RCC 7860 (cell line): ENCODE measurements at regions not wholly inside any gene's neighbourhood (a gene's known extent, or its start where the extent isn't known, plus 50 kb on each side); places are given as distances from the start of the nearest gene placed in this dataset.

Experiments used
- DNase-seq: peaks from one replicate; pipeline ENCODE4 v3.0.0-alpha.2; 2015; ENCODE audit warnings: low spot score
- FAIRE-seq: peaks from 2 replicates; lab custom pipeline; 2012; peaks lifted over from hg19 to GRCh38; lab: Jason Lieb, UNC

GRCh38 chr3:87045473-87045872 is 54.5 kb upstream of the VGLL3 start:
- DNase-seq (no peak), FAIRE-seq (no peak)

GRCh38 chr3:87044846-87045245 is 53.9 kb upstream of the VGLL3 start:
- DNase-seq (no peak), FAIRE-seq (no peak)

- DNase-seq (no peak), FAIRE-seq (no peak)
Measured at GRCh38 chr3:87044409-87044808, 53.5 kb upstream of the VGLL3 start.

- no peak for FAIRE-seq
- DNase-seq = no peak
Measured at GRCh38 chr3:87041191-87041590, 50.2 kb upstream of the VGLL3 start.
